ENCODE measurements at regions not wholly inside any gene's neighbourhood (a gene's known extent, or its start where the extent isn't known, plus 50 kb on each side); places are given as distances from the start of the nearest gene placed in this dataset.

GRCh38 chr14:49203676-49204075 lies 382.5 kb downstream of the RPS29 start:
- H3K27me3 ChIP-seq = no peaks in the 10 kb centered on the region
- ATAC-seq (ENCODE audit: low FRiP score in 2 of 2) (no peak), DNase-seq (no peak)
- H3K9me3 ChIP-seq = no peaks in the 10 kb centered on the region
- WGBS, 2 donors = 77 to 88% methylated on average over 2 of the region's 2 CpGs
- H3K4me3 ChIP-seq = no peak overlapping the region
- H3K27ac ChIP-seq = no peak overlapping the region
- TF ChIP-seq POLR2AphosphoS5 (IDR thresholded peaks at IDR 0.05) (no peak), EP300 (IDR thresholded peaks at IDR 0.05) (no peak)
- H3K36me3 ChIP-seq = no peaks in the 10 kb centered on the region
- no peaks in the 10 kb centered on the region for H3K4me1 ChIP-seq

GRCh38 chr14:49199159-49199558 lies 387.0 kb downstream of the RPS29 start:
- Histone ChIP-seq H3K9me3 (no peaks in the 10 kb centered on the region), H3K27me3 (no peaks in the 10 kb centered on the region), H3K4me1 (no peaks in the 10 kb centered on the region), H3K27ac (no peak overlapping the region), H3K36me3 (no peaks in the 10 kb centered on the region), H3K4me3 (no peak overlapping the region)
- DNase-seq (no peak), ATAC-seq (ENCODE audit: low FRiP score in 2 of 2) (no peak)
- no peak for TF ChIP-seq EP300 (IDR thresholded peaks at IDR 0.05)
- TF ChIP-seq POLR2A (IDR thresholded peaks at IDR 0.05) = no peak
- TF ChIP-seq POLR2AphosphoS5 (IDR thresholded peaks at IDR 0.05) = no peak
- WGBS, 2 donors = 58 to 59% methylated on average over 4 of the region's 4 CpGs

DNA sequence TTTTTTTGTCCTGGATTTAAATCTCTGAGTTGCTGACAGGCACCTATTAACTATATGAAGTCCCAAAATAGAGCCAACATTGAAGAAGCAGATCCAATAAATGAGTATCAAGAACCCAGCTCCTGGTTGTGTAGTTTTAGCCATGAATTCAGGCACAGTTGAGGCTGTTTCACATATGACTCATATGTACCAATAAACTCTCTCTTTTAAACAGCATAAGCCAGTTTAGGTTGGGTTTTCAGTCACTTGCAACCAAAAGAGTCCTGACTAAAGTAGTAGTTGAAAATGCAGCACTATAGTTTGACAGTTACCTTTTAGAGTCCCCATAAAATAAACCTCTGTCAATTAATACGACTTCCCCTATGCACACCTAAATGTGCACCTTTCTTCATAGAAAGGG lies 389.9 kb downstream of the RPS29 start:
- TF ChIP-seq POLR2A (IDR thresholded peaks at IDR 0.05) (no peak), POLR2AphosphoS5 (IDR thresholded peaks at IDR 0.05) (no peak), CTCF (IDR thresholded peaks at IDR 0.05) (no peak), EP300 (IDR thresholded peaks at IDR 0.05) (no peak)
- Histone ChIP-seq H3K27me3 (no peaks in the 10 kb centered on the region), H3K27ac (no peak overlapping the region), H3K9me3 (no peaks in the 10 kb centered on the region), H3K4me3 (no peak overlapping the region), H3K36me3 (no peaks in the 10 kb centered on the region), H3K4me1 (no peaks in the 10 kb centered on the region)
- ATAC-seq (ENCODE audit: low FRiP score in 2 of 2) (no peak), DNase-seq (no peak)
- WGBS, 2 donors = 44 to 70% methylated on average over 1 of the region's 1 CpG

- TF ChIP-seq CTCF (IDR thresholded peaks at IDR 0.05) (no peak), EP300 (IDR thresholded peaks at IDR 0.05) (no peak), POLR2A (IDR thresholded peaks at IDR 0.05) (no peak), POLR2AphosphoS5 (IDR thresholded peaks at IDR 0.05) (no peak)
- no peaks in the 10 kb centered on the region for H3K4me1 ChIP-seq
- H3K27me3 ChIP-seq = no peaks in the 10 kb centered on the region
- H3K36me3 ChIP-seq = no peaks in the 10 kb centered on the region
- H3K27ac ChIP-seq = no peak overlapping the region
- H3K4me3 ChIP-seq = no peak overlapping the region
- 62 to 65% methylated on average over 2 of the region's 2 CpGs for WGBS, 2 donors
- ATAC-seq (ENCODE audit: low FRiP score in 2 of 2) (peak in 1 of 2 donors; percentile 26), DNase-seq (no peak)
- no peaks in the 10 kb centered on the region for H3K9me3 ChIP-seq
Observed at GRCh38 chr14:49194067-49194466, 392.1 kb downstream of the RPS29 start.

- 38 to 49% methylated on average over 7 of the region's 7 CpGs for WGBS, 2 donors
- no peak for TF ChIP-seq EP300 (IDR thresholded peaks at IDR 0.05)
- TF ChIP-seq POLR2A (IDR thresholded peaks at IDR 0.05) = no peak
- TF ChIP-seq CTCF (IDR thresholded peaks at IDR 0.05) = no peak
- no peak for TF ChIP-seq POLR2AphosphoS5 (IDR thresholded peaks at IDR 0.05)
- no peaks in the 10 kb centered on the region for H3K4me1 ChIP-seq
- DNase-seq = no peak
- no peaks in the 10 kb centered on the region for H3K36me3 ChIP-seq
- H3K27ac ChIP-seq = no peak overlapping the region
- H3K9me3 ChIP-seq = no peaks in the 10 kb centered on the region
- H3K4me3 ChIP-seq = no peak overlapping the region
- H3K27me3 ChIP-seq = no peaks in the 10 kb centered on the region
- ATAC-seq (ENCODE audit: low FRiP score in 2 of 2) = peak in 1 of 2 donors; percentile 11
Observed at GRCh38 chr14:49193332-49194065, 392.7 kb downstream of the RPS29 start.

DNA sequence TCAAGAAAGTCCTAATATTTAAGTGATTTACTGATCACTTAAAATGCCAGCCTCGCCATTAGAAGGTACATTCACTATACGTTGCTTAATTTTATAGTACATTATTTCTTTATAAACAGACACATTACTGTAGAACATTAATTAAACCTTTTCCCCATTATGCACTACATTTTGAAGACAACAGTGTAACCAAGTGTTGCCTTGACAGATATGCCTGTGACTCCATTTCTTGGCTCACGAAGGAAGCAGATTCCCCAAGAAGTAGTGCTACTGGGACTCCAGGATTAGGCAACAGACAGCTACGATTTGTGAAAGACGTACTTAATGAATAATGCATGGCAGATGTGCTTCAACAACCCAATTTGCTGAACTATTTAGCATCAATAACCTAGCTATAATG lies 394.8 kb downstream of the RPS29 start:
- Histone ChIP-seq H3K36me3 (no peaks in the 10 kb centered on the region), H3K4me3 (no peak overlapping the region), H3K27me3 (no peaks in the 10 kb centered on the region), H3K27ac (no peak overlapping the region), H3K9me3 (no peaks in the 10 kb centered on the region), H3K4me1 (no peaks in the 10 kb centered on the region)
- WGBS, 2 donors = 69 to 81% methylated on average over 5 of the region's 5 CpGs
- ATAC-seq (ENCODE audit: low FRiP score in 2 of 2) = no peak
- DNase-seq = no peak
- TF ChIP-seq CTCF (IDR thresholded peaks at IDR 0.05) (no peak), POLR2AphosphoS5 (IDR thresholded peaks at IDR 0.05) (no peak), EP300 (IDR thresholded peaks at IDR 0.05) (no peak), POLR2A (IDR thresholded peaks at IDR 0.05) (no peak)

Data from upper lobe of left lung (tissue), 6 donors.